HUES6 (cell line): ENCODE measurements at regions not wholly inside any gene's neighbourhood (a gene's known extent, or its start where the extent isn't known, plus 50 kb on each side); places are given as distances from the start of the nearest gene placed in this dataset.

Source experiments
- H3K27ac ChIP-seq: 2 replicates; pipeline ENCODE4 v1.7.0; 2013; ENCODE audit warnings: low read depth, mild to moderate bottlenecking, low read length, inconsistent platforms
- H3K27me3 ChIP-seq: 2 replicates; pipeline ENCODE4 v1.6.1; 2013; ENCODE audit warnings: low read length; ENCODE audit not compliant: control insufficient read depth, insufficient read depth
- H3K36me3 ChIP-seq: 2 replicates; pipeline ENCODE4 v1.6.1; 2013; ENCODE audit warnings: low read length; ENCODE audit not compliant: control insufficient read depth, insufficient read depth
- H3K4me1 ChIP-seq: 2 replicates; pipeline ENCODE4 v1.6.1; 2013; ENCODE audit warnings: low read length; ENCODE audit not compliant: control insufficient read depth, insufficient read depth
- H3K4me3 ChIP-seq: 2 replicates; pipeline ENCODE4 v1.5.1; 2013; ENCODE audit warnings: low read depth, low read length
- H3K9ac ChIP-seq: one replicate; pipeline ENCODE4 v1.6.1; 2013; ENCODE audit warnings: mild to moderate bottlenecking, low read length
- H3K9me3 ChIP-seq: 2 replicates; pipeline ENCODE4 v1.6.1; 2013; ENCODE audit warnings: low read depth, low read length; ENCODE audit not compliant: control insufficient read depth, insufficient read depth

- Histone ChIP-seq H3K27me3 (no peaks in the 10 kb centered on the region), H3K4me1 (no peaks in the 10 kb centered on the region), H3K36me3 (no peaks in the 10 kb centered on the region), H3K4me3 (no peak overlapping the region), H3K9me3 (no peaks in the 10 kb centered on the region), H3K27ac (no peak overlapping the region), H3K9ac (no peak overlapping the region)
Observed at GRCh38 chr2:65525616-65526231, 93.3 kb upstream of the SPRED2 start.

GRCh38 chr2:65522922-65523321, 90.5 kb upstream of the SPRED2 start:
- H3K27me3 ChIP-seq: no peaks in the 10 kb centered on the region
- H3K9ac ChIP-seq: no peak overlapping the region
- H3K36me3 ChIP-seq: no peaks in the 10 kb centered on the region
- no peaks in the 10 kb centered on the region for H3K4me1 ChIP-seq
- peaks cover 5% of the 10 kb centered on the region; the same call in 1 of the 2 replicates for H3K9me3 ChIP-seq
- H3K27ac ChIP-seq: no peak overlapping the region
- no peak overlapping the region for H3K4me3 ChIP-seq

- Histone ChIP-seq H3K4me1 (no peaks in the 10 kb centered on the region), H3K36me3 (no peaks in the 10 kb centered on the region), H3K9me3 (peaks cover 5% of the 10 kb centered on the region; the same call in 1 of the 2 replicates), H3K9ac (no peak overlapping the region), H3K4me3 (no peak overlapping the region), H3K27me3 (no peaks in the 10 kb centered on the region), H3K27ac (no peak overlapping the region)
Observed at GRCh38 chr2:65518751-65519150, 86.4 kb upstream of the SPRED2 start.

- no peak overlapping the region for H3K27ac ChIP-seq
- no peaks in the 10 kb centered on the region for H3K27me3 ChIP-seq
- H3K9ac ChIP-seq: no peak overlapping the region
- no peaks in the 10 kb centered on the region for H3K36me3 ChIP-seq
- H3K4me1 ChIP-seq: no peaks in the 10 kb centered on the region
- no peak overlapping the region for H3K4me3 ChIP-seq
- H3K9me3 ChIP-seq: no peaks in the 10 kb centered on the region
Observed at GRCh38 chr2:65514555-65515195, 82.3 kb upstream of the SPRED2 start.

GRCh38 chr2:65512783-65513182, 80.4 kb upstream of the SPRED2 start:
- Histone ChIP-seq H3K27me3 (no peaks in the 10 kb centered on the region), H3K4me3 (no peak overlapping the region), H3K36me3 (no peaks in the 10 kb centered on the region), H3K4me1 (no peaks in the 10 kb centered on the region), H3K9me3 (no peaks in the 10 kb centered on the region), H3K9ac (no peak overlapping the region), H3K27ac (no peak overlapping the region)

DNA sequence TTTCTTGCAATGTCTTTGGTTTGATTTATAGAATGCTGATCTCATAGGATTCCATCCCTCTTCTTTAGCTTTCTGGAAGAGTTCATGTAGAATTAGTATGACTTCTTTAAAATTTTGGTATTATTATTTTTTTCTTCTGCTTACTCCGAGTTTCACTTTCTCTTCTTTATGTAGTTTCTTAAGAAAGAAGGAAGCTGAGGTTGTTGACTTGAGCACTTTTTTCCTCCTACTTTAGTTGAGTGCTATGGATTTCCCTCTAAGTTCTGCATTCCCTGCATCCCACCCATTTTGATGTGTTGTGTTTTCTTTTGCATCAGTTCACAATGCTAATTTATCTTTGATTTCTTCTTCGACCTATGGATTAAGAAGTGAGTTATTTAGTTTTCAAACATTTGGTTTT, 78.9 kb upstream of the SPRED2 start:
- Histone ChIP-seq H3K4me3 (no peak overlapping the region), H3K36me3 (no peaks in the 10 kb centered on the region), H3K27me3 (no peaks in the 10 kb centered on the region), H3K9me3 (no peaks in the 10 kb centered on the region), H3K27ac (no peak overlapping the region), H3K4me1 (no peaks in the 10 kb centered on the region), H3K9ac (no peak overlapping the region)

GRCh38 chr2:65508225-65508624, 75.8 kb upstream of the SPRED2 start:
- H3K9ac ChIP-seq: no peak overlapping the region
- no peak overlapping the region for H3K4me3 ChIP-seq
- H3K27me3 ChIP-seq: no peaks in the 10 kb centered on the region
- H3K4me1 ChIP-seq: peaks cover 7% of the 10 kb centered on the region; the same call in 1 of the 2 replicates
- no peaks in the 10 kb centered on the region for H3K36me3 ChIP-seq
- no peaks in the 10 kb centered on the region for H3K9me3 ChIP-seq
- H3K27ac ChIP-seq: no peak overlapping the region

DNA sequence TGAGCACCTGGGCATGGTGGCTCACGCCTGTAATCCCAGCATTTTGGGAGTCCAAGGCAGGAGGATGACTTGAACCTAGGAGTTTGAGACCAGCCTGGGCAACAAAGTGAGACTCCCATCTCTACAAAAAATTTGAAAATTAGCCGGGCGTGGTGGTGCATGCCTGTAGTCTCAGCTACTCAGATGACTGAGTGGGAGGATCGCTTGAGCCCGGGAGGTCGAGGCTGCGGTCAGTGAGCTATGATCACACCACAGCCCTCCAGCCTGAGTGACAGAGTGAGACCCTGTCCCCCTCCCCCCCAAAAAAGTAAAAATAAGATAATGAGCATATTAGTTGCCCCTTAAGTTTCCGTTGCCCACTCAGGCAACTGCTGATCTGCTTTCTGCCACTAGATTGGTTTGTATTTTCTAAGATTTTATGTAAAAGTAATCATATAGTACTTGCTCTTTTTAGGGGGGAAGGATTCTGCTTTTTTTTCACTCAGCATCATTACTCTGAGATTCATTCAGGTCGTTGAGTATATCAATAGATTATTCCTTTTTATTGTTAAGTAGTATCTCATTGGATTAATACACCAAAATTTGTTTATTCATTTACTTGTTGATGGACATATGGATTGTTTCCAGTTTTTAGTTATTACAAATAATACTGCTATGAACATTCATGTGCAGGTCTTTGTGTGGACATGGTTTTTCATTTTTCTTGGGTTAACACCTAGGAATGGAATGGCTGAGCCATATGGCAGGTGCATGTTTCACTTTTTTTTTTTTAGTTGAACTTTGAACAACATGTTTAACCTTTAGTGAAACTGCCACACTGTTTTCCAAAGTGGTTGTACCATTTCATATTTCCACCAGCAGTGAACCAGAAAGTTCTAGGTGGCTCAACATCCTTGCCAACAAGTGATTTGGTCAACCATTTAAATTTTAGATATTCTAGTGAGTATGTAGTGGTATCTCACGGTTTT, 75.0 kb upstream of the SPRED2 start:
- Histone ChIP-seq H3K9ac (no peak overlapping the region), H3K27ac (no peak overlapping the region), H3K27me3 (no peaks in the 10 kb centered on the region), H3K36me3 (no peaks in the 10 kb centered on the region), H3K9me3 (no peaks in the 10 kb centered on the region), H3K4me3 (no peak overlapping the region), H3K4me1 (peaks cover 7% of the 10 kb centered on the region; the same call in 1 of the 2 replicates)

- Histone ChIP-seq H3K9ac (no peak overlapping the region), H3K27me3 (no peaks in the 10 kb centered on the region), H3K9me3 (no peaks in the 10 kb centered on the region), H3K4me1 (peaks cover 7% of the 10 kb centered on the region; the same call in 1 of the 2 replicates), H3K27ac (no peak overlapping the region), H3K4me3 (no peak overlapping the region), H3K36me3 (no peaks in the 10 kb centered on the region)
Observed at GRCh38 chr2:65504814-65505697, 72.7 kb upstream of the SPRED2 start.

DNA sequence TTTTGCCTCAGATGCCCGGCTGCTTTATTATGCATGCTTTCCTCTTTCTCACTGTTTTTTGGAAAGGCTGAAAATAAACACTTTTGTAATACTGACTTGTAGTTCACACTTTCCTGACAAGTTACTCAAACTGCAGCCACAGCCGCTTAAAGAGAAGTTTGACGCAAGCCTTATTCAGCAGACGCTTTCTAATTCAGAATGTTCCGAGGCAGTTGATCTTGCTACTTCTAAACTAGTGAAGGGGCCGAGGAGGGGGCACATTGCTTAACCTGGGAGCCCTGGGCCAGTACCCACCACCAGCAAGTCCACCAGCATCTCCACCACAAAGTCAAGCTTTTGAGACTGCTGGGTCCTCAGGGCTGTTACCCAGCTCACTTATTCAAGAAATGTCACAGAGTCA, 71.8 kb upstream of the SPRED2 start:
- no peaks in the 10 kb centered on the region for H3K27me3 ChIP-seq
- no peak overlapping the region for H3K9ac ChIP-seq
- no peak overlapping the region for H3K4me3 ChIP-seq
- no peak overlapping the region for H3K27ac ChIP-seq
- no peaks in the 10 kb centered on the region for H3K36me3 ChIP-seq
- peaks cover 7% of the 10 kb centered on the region; the same call in 1 of the 2 replicates for H3K4me1 ChIP-seq
- no peaks in the 10 kb centered on the region for H3K9me3 ChIP-seq
